ENCODE measurements at regions not wholly inside any gene's neighbourhood (a gene's known extent, or its start where the extent isn't known, plus 50 kb on each side); places are given as distances from the start of the nearest gene placed in this dataset.

DNA sequence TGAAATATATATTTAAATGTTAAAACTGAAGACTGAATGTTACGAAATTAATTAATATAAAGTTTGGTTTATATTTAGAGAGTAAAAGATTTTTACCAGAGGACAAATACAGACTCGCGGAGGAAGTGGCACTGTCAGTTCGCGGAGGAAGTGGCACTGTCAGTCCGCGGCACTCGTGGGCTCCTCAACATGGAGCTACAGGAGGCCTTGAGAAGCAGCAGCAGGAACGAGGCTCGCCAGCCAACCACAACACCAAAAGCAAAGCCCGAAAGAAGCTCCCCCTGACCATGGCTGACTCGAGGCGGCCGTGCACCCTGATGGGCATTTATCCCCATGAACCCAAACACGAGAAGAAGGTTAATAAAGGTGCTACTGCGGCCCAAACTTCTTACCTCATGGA is 125.3 kb upstream of the PABPC4L start:
- Histone ChIP-seq H3K4me1 (no peaks in the 10 kb centered on the region), H3K4me3 (no peak overlapping the region), H3K9me3 (peaks cover 4% of the 10 kb centered on the region), H3K27ac (no peak overlapping the region), H3K36me3 (no peaks in the 10 kb centered on the region), H3K27me3 (no peaks in the 10 kb centered on the region)
- WGBS: 93% methylated on average over 16 of the region's 16 CpGs
- TF ChIP-seq POLR2AphosphoS5 (IDR thresholded peaks at IDR 0.05) (no peak), POLR2A (IDR thresholded peaks at IDR 0.05) (no peak)
- TF ChIP-seq, protein P1, sequence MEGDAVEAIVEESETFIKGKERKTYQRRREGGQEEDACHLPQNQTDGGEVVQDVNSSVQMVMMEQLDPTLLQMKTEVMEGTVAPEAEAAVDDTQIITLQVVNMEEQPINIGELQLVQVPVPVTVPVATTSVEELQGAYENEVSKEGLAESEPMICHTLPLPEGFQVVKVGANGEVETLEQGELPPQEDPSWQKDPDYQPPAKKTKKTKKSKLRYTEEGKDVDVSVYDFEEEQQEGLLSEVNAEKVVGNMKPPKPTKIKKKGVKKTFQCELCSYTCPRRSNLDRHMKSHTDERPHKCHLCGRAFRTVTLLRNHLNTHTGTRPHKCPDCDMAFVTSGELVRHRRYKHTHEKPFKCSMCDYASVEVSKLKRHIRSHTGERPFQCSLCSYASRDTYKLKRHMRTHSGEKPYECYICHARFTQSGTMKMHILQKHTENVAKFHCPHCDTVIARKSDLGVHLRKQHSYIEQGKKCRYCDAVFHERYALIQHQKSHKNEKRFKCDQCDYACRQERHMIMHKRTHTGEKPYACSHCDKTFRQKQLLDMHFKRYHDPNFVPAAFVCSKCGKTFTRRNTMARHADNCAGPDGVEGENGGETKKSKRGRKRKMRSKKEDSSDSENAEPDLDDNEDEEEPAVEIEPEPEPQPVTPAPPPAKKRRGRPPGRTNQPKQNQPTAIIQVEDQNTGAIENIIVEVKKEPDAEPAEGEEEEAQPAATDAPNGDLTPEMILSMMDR (IDR thresholded peaks at IDR 0.05): no peak
- DNase-seq (ENCODE audit: low spot score in 2 of 2): no peak

DNA sequence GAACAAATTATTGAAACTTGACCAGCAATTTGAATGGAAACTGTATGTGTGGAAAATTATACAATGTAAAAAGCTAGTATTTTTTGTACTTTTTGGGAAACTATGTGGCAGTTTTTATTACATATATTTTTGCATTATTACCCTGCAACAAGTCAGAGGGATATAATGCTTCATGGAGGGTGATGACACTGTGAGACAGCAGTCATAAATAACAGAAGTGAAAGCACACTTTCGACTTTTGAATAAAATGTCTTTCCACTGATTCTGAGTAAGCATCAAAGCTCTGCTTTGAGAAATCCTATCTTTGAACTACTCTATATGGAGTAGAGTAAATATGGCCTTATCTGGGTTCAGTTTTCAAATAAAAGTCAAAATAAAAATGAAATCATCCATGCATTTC is 122.6 kb upstream of the PABPC4L start:
- DNase-seq (ENCODE audit: low spot score in 2 of 2): no peak
- H3K9me3 ChIP-seq: peaks cover 4% of the 10 kb centered on the region
- TF ChIP-seq, protein P1 (IDR thresholded peaks at IDR 0.05): no peak
- TF ChIP-seq EP300 (IDR thresholded peaks at IDR 0.05): no peak
- no peak for TF ChIP-seq POLR2A (IDR thresholded peaks at IDR 0.05)
- TF ChIP-seq POLR2AphosphoS5 (IDR thresholded peaks at IDR 0.05): no peak
- 53% methylated on average over 1 of the region's 1 CpG for WGBS
- no peak overlapping the region for H3K4me3 ChIP-seq
- no peak overlapping the region for H3K27ac ChIP-seq
- H3K36me3 ChIP-seq: no peaks in the 10 kb centered on the region
- H3K27me3 ChIP-seq: no peaks in the 10 kb centered on the region
- H3K4me1 ChIP-seq: no peaks in the 10 kb centered on the region

DNA sequence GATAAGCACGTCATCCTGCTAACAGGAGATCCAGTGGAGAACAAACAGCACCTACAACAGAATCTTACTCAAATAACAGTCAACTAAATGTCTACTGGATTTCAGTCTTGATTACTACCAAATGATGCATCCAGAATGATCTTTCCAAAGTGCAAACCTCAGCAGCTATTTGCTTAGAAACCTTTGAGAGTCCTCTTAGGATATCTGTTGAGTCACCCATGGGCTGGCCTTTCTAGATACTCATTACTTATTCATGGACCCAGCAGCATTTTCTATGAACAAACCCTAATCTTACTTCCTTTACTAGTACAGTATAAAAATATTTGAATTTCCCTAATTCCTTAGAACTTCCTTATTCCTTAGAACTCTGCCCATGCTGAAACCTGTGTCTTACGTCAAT is 118.5 kb upstream of the PABPC4L start:
- Histone ChIP-seq H3K4me3 (no peak overlapping the region), H3K27ac (no peak overlapping the region), H3K36me3 (no peaks in the 10 kb centered on the region), H3K27me3 (no peaks in the 10 kb centered on the region), H3K4me1 (no peaks in the 10 kb centered on the region), H3K9me3 (no peaks in the 10 kb centered on the region)
- WGBS: 34% methylated on average over 2 of the region's 2 CpGs
- DNase-seq (ENCODE audit: low spot score in 2 of 2): no peak
- TF ChIP-seq POLR2AphosphoS5 (IDR thresholded peaks at IDR 0.05): no peak
- TF ChIP-seq, protein P1 (IDR thresholded peaks at IDR 0.05): no peak
- TF ChIP-seq EP300 (IDR thresholded peaks at IDR 0.05): no peak
- TF ChIP-seq POLR2A (IDR thresholded peaks at IDR 0.05): no peak

DNA sequence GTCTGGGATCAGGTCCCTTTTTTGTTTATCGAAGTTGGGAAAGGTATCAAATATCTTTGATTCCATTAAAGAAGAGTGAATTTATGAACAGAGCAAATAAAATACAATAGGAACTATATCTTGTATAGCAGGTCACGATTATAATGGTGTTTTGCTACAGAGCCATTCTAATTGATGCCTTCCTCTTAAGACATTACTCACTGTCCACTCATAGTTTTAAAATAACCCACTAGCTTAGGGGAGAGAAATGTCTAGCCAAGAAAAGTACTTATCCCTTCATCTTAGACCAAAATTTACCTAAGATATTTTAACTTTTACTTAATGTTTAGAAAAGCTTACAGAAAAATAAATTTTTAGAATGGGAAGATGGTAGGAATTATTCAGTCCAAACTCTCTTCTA is 112.0 kb upstream of the PABPC4L start:
- 77% methylated on average over 2 of the region's 2 CpGs for WGBS
- DNase-seq (ENCODE audit: low spot score in 2 of 2): no peak
- TF ChIP-seq POLR2A (IDR thresholded peaks at IDR 0.05) (no peak), EP300 (IDR thresholded peaks at IDR 0.05) (no peak), POLR2AphosphoS5 (IDR thresholded peaks at IDR 0.05) (no peak)
- TF ChIP-seq, protein P1 (IDR thresholded peaks at IDR 0.05): no peak
- no peaks in the 10 kb centered on the region for H3K27me3 ChIP-seq
- H3K9me3 ChIP-seq: no peaks in the 10 kb centered on the region
- no peaks in the 10 kb centered on the region for H3K4me1 ChIP-seq
- H3K4me3 ChIP-seq: no peak overlapping the region
- H3K27ac ChIP-seq: no peak overlapping the region
- no peaks in the 10 kb centered on the region for H3K36me3 ChIP-seq

DNA sequence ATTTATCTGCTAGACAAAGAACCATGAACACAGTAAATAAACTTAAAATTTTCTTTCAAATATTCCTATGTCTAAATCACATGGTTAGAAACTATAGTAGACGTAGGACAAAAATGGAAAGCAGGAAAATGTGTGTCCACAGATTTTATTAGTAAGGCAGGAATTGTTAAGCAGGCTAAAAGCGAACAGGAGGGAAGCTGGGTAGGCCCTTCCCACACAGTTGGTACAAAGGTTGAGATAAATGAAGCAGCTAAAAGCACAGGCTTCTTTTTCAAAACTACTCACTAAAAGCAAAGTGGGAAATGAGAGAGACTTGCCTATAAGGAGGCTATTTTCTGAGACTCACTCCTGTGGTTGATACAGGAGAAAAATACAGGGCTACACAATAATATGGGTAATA is 108.1 kb upstream of the PABPC4L start:
- Histone ChIP-seq H3K4me1 (no peaks in the 10 kb centered on the region), H3K9me3 (no peaks in the 10 kb centered on the region), H3K4me3 (no peak overlapping the region), H3K27me3 (no peaks in the 10 kb centered on the region), H3K27ac (no peak overlapping the region), H3K36me3 (no peaks in the 10 kb centered on the region)
- no peak for DNase-seq (ENCODE audit: low spot score in 2 of 2)
- TF ChIP-seq POLR2AphosphoS5 (IDR thresholded peaks at IDR 0.05) (no peak), POLR2A (IDR thresholded peaks at IDR 0.05) (no peak), EP300 (IDR thresholded peaks at IDR 0.05) (no peak)
- TF ChIP-seq, protein P1 (IDR thresholded peaks at IDR 0.05): no peak
- WGBS: 83% methylated on average over 2 of the region's 2 CpGs

All from suprapubic skin (tissue), 4 donors.